IPS-20b (cell line): ENCODE measurements at regions not wholly inside any gene's neighbourhood (a gene's known extent, or its start where the extent isn't known, plus 50 kb on each side); places are given as distances from the start of the nearest gene placed in this dataset.

Source experiments
- H3K27ac ChIP-seq: one replicate; pipeline ENCODE4 v1.5.1; 2013; ENCODE audit warnings: low read length
- H3K27me3 ChIP-seq: 2 replicates; pipeline ENCODE4 v1.6.1; 2013; ENCODE audit warnings: mild to moderate bottlenecking, low read length, inconsistent platforms; ENCODE audit not compliant: insufficient read depth
- H3K36me3 ChIP-seq: 2 replicates; pipeline ENCODE4 v1.6.1; 2013; ENCODE audit warnings: low read depth, mild to moderate bottlenecking, inconsistent platforms, low read length, moderate library complexity; ENCODE audit not compliant: insufficient read depth
- H3K4me1 ChIP-seq: 2 replicates; pipeline ENCODE4 v1.6.1; 2013; ENCODE audit warnings: mild to moderate bottlenecking, control low read depth, inconsistent platforms, low read length, moderate library complexity; ENCODE audit not compliant: insufficient read depth
- H3K4me3 ChIP-seq: 2 replicates; pipeline ENCODE4 v1.5.1; 2013; ENCODE audit warnings: mild to moderate bottlenecking, low read length, inconsistent platforms
- H3K9ac ChIP-seq: 2 replicates; pipeline ENCODE4 v1.6.1; 2013; ENCODE audit warnings: low read depth, mild to moderate bottlenecking, inconsistent platforms, low read length, moderate library complexity
- H3K9me3 ChIP-seq: 2 replicates; pipeline ENCODE4 v1.6.1; 2013; ENCODE audit warnings: mild to moderate bottlenecking, low read depth, low read length, inconsistent platforms; ENCODE audit not compliant: insufficient read depth

DNA sequence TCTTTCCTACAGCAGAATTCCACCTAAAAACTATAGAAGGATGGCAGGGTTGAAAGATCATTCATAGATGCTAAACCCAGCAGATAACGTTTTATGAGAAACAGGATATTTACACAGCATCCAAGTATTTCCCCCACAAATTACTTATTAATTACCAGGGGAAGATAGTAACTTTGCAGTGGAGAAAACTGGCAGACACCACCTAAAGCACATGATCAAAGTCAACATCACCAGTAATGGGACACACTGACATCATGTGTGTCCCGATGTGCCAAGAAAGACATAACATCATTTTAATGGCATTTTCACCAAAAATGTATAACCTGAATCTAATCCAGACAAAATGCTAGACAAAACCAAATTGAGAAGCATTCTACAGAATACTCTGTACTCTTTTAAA lies 220.4 kb upstream of the THBS1 start:
- H3K9me3 ChIP-seq: no peaks in the 10 kb centered on the region
- H3K36me3 ChIP-seq: no peaks in the 10 kb centered on the region
- no peak overlapping the region for H3K4me3 ChIP-seq
- H3K27me3 ChIP-seq: no peaks in the 10 kb centered on the region
- no peaks in the 10 kb centered on the region for H3K4me1 ChIP-seq
- no peak overlapping the region for H3K9ac ChIP-seq
- H3K27ac ChIP-seq: no peak overlapping the region

DNA sequence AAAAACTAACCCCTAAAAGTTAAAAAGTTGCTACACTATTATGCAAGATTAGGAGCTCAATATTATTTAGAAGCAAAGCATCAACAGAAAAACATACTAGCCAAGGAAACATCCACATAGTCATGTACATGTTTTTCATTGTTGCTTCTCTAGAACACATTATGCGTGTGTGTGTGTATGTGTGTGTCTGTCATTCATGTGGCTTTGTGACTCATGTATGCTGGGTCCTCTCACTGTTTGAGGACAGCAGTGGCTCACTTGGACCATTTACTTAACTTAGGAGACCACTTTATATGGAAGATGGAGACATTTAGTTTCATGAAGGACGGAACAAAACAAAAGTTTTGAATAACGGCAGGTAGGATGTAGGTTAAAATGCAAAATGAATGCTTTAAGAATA lies 219.4 kb upstream of the THBS1 start:
- H3K27ac ChIP-seq: no peak overlapping the region
- no peaks in the 10 kb centered on the region for H3K9me3 ChIP-seq
- no peaks in the 10 kb centered on the region for H3K27me3 ChIP-seq
- no peaks in the 10 kb centered on the region for H3K4me1 ChIP-seq
- H3K4me3 ChIP-seq: no peak overlapping the region
- no peaks in the 10 kb centered on the region for H3K36me3 ChIP-seq
- no peak overlapping the region for H3K9ac ChIP-seq

DNA sequence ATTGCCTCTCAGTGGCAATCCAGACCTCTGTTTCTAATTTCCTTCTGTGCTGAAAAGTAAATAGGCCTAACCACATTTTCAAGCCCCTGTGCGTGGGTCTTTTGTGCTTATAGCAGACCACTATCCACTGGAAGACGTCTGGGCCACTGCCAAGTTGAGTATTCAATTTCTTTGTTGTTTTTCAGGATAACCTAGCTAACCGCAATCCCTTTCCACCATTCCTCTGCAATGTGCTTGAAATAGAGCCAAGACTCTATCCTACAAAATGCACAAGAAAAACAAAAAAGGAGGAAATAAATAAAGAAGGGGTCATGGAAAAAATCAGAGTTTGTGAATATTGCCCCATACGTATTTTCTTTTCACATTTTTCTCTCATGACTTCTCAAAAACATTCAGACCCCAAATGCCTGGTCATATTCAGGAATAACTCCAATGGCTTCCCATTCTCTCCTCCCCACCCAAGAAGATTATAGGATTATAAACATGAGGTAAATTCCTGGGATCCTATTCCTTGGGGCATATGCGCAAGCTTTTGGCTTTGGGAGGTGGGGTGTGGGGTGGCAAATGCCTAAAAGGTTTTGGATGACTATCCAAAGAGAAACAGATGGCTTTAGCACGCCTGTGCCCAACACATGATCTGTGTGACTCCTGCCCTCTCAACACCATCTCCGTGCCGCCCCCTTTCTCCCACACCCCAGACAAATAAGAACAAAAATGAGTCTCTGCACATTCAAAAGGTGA lies 217.9 kb upstream of the THBS1 start:
- no peak overlapping the region for H3K9ac ChIP-seq
- no peaks in the 10 kb centered on the region for H3K4me1 ChIP-seq

DNA sequence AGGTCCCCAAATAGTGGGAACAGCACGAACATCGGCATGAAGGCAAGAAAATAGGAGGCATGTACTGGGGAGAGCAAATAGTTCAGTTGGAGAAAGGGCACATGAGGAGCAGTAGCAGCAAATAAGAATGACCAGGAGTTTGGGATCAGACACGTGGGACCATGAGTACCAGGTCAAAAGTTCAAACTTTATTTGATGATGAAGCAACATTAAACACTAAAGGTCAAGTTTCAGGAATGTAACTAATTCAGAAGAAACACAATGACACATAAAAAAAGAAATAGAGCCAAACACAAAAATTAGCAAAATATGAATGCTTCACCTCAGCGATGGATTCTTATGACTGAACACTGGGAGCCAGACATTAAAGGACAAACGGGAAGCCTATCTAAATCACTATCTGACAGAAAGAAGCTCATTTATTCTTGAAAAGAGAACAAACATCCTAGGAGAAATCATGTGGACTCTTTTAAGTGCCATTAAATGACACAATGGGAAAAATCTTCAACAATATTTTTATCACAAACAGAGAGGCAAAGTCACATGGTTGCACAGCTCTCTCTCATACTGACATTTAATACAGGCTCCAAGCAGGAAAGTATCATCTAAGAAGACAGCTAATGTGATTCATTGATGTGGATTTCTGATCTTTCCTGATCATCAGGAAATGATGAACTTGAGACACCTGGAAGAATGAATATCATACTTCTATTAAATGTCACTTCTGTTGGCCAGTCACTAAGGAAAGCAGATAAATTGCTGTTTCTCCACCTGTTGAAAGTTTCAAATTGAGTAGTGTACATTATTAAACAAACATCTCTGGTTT lies 216.9 kb upstream of the THBS1 start:
- H3K4me1 ChIP-seq: no peaks in the 10 kb centered on the region
- no peaks in the 10 kb centered on the region for H3K27me3 ChIP-seq
- H3K9me3 ChIP-seq: no peaks in the 10 kb centered on the region
- H3K36me3 ChIP-seq: no peaks in the 10 kb centered on the region
- H3K27ac ChIP-seq: no peak overlapping the region
- H3K9ac ChIP-seq: no peak overlapping the region
- no peak overlapping the region for H3K4me3 ChIP-seq

More for the DNA sequence above, 217.9 kb upstream of the THBS1 start:
- Histone ChIP-seq H3K9me3 (no peaks in the 10 kb centered on the region), H3K27ac (no peak overlapping the region), H3K27me3 (no peaks in the 10 kb centered on the region), H3K4me3 (no peak overlapping the region), H3K36me3 (no peaks in the 10 kb centered on the region)

DNA sequence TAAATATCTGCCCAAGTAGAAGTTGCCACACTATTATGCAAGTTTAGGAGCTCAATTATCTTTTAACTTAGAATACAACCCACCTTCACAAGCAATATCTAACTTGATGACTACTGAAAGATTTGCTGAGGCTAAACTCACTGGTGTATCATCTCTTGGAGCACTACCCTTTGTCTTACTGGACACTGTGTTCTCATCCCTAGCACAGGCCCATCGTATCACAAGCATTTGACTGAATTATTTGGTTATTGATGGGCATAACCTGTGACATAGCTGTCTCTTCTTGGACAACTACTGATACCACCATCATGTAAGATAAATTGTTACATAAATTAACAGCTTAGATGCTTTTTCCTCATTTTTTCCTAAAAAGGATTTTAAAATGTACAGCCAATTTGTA lies 216.2 kb upstream of the THBS1 start:
- Histone ChIP-seq H3K9me3 (no peaks in the 10 kb centered on the region), H3K27ac (no peak overlapping the region), H3K9ac (no peak overlapping the region), H3K4me3 (no peak overlapping the region), H3K36me3 (no peaks in the 10 kb centered on the region), H3K27me3 (no peaks in the 10 kb centered on the region), H3K4me1 (no peaks in the 10 kb centered on the region)

DNA sequence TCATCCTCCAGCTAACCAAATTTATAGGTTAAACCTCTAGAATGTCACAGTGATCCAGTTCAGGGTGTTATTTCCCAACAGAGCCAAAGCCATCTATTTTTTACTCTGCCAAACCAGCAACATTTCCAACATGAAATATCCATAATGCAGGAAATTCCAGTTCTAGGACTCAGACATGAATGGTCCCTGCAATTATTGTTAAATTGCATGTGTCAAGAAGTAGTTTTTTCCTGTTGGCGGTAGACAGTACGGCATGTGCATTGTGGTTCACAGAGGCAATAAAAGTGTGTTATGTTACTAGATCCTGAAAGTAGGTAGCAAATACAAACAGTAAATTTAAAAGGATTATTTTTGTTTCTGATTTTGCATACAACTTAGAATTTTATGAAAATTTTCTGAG lies 215.7 kb upstream of the THBS1 start:
- H3K9me3 ChIP-seq: no peaks in the 10 kb centered on the region
- H3K36me3 ChIP-seq: no peaks in the 10 kb centered on the region
- no peak overlapping the region for H3K4me3 ChIP-seq
- no peaks in the 10 kb centered on the region for H3K27me3 ChIP-seq
- H3K9ac ChIP-seq: no peak overlapping the region
- H3K27ac ChIP-seq: no peak overlapping the region
- H3K4me1 ChIP-seq: no peaks in the 10 kb centered on the region

DNA sequence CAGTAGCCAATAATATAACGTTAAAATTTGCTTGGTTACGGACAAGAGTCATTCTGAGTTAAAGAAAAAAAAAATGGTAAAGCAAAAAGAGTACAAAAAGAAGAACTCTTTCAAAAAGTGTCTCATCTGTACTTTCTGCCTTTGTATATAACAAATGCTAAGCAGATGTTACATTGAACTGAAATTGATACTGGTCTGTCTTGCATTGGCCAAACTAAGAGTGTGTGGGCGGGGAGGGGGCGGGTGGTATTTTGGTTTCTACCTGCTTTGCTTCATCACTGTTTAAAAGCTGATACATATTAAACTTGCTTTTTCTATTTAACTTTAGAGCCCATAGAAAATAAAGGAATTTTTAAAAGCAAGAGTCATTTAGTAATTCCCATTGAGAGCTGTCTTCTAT lies 215.0 kb upstream of the THBS1 start:
- Histone ChIP-seq H3K9me3 (0 out of 2 replicates have a peak, but pooled peaks cover under 1% of the 10 kb centered on the region), H3K9ac (no peak overlapping the region), H3K27me3 (no peaks in the 10 kb centered on the region), H3K4me1 (no peaks in the 10 kb centered on the region), H3K36me3 (no peaks in the 10 kb centered on the region), H3K4me3 (no peak overlapping the region), H3K27ac (no peak overlapping the region)

DNA sequence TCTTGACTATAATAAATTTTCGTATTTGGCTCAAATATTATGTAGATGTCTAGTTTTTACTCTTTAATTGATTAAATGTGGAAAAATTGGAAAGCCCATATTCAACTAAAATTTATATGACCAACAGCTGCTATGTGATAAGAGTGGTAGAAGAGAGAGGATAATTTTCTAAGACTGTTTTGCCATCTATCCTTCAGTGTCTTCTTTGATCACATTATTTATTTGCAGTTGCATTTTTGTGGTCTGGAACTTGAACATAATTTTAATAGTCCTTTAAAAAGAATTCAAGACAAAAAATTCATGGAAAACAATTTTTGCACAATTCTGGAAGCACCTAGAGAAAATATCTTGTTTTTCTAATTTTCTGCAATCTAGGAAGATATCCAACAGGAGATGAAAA lies 213.3 kb upstream of the THBS1 start:
- no peak overlapping the region for H3K4me3 ChIP-seq
- no peaks in the 10 kb centered on the region for H3K36me3 ChIP-seq
- no peaks in the 10 kb centered on the region for H3K27me3 ChIP-seq
- peaks cover 16% of the 10 kb centered on the region; the same call in 1 of the 2 replicates for H3K9me3 ChIP-seq
- H3K9ac ChIP-seq: no peak overlapping the region
- H3K4me1 ChIP-seq: no peaks in the 10 kb centered on the region
- no peak overlapping the region for H3K27ac ChIP-seq

DNA sequence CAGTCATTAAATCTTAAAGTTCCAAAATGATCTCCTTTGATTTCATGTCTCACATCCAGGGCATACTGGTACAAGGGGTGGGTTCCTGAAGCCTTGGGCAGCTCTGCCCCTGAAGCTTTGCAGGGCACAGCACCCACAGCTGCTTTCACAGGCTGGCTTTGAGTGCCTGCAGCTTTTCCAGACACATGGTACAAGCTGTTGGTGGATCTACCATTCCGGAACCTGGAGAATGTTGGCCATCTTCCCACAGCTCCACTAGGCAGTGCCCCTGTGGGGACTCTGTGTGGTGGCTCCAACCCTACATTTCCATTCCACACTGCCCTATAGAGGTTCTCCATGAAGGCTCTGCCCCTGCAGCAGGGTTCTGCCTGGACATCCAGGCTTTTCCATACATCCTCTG lies 211.1 kb upstream of the THBS1 start:
- Histone ChIP-seq H3K27ac (no peak overlapping the region), H3K4me1 (no peaks in the 10 kb centered on the region), H3K4me3 (no peak overlapping the region), H3K9ac (no peak overlapping the region), H3K36me3 (no peaks in the 10 kb centered on the region), H3K9me3 (peaks cover 16% of the 10 kb centered on the region; the same call in 1 of the 2 replicates), H3K27me3 (no peaks in the 10 kb centered on the region)

DNA sequence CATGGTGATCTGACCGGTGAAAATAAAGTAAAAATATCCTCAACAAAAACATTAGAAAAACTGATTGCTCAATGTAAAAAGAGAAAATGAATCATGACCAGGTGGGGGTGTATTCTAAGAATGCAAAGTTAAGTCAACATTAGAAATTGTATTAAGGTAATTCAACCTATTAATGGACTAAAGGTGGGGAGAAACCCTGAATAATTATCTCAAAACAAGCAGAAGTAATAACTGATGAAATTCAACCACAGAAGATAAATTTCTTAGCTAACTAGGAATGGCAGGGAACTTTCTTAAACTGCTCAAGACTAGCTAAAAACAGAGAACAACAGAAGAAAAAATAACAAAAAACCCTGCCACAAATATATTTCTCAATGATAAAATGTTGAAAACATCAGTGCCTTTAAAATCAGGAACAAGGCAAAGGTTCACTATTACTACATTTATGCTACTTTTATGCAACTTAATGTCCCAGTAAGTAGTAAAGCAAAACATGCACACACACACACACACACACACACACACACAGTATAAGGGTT lies 204.4 kb upstream of the THBS1 start:
- no peaks in the 10 kb centered on the region for H3K27me3 ChIP-seq
- H3K27ac ChIP-seq: no peak overlapping the region
- H3K9ac ChIP-seq: no peak overlapping the region
- H3K36me3 ChIP-seq: no peaks in the 10 kb centered on the region
- H3K9me3 ChIP-seq: peaks cover 10% of the 10 kb centered on the region; the same call in 1 of the 2 replicates
- no peak overlapping the region for H3K4me3 ChIP-seq
- H3K4me1 ChIP-seq: no peaks in the 10 kb centered on the region

DNA sequence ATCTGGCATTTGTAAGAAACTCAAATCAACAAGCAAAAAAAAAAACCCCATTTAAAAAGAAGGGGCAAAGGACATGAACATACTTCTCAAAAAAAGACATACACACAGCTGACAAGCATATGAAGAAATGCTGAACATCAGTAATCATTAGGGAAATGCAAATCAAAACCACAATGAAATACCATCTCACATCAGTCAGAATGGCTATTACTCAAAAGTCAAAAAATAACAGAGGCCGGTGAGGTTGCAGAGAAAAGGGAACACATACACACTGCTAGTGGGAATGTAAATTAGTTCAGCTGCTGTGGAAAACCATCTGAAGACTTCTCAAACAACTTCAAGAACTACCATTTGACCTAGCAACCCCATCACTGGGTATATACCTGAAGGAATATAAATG lies 199.4 kb upstream of the THBS1 start:
- no peaks in the 10 kb centered on the region for H3K4me1 ChIP-seq
- H3K9ac ChIP-seq: no peak overlapping the region
- no peaks in the 10 kb centered on the region for H3K27me3 ChIP-seq
- no peak overlapping the region for H3K4me3 ChIP-seq
- no peaks in the 10 kb centered on the region for H3K9me3 ChIP-seq
- H3K27ac ChIP-seq: no peak overlapping the region
- no peaks in the 10 kb centered on the region for H3K36me3 ChIP-seq

DNA sequence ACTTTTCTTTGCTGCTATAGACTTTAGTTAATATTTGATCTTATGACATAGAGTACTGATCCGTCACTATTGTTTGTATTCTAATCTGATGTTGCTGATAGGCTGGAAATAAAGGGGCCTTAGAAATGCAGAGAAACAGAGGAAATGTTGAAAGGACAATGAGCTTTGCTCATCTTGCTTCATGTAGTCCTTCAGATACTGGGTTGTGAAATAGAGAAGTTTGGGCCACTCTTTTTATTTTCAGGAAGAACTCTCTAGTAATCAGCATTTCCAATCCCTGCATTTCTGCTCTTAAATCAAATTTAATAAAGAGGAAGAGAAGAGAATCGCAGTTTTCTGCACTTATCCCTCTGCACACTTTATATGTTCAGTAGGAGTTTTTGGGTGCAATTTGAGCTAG lies 192.8 kb upstream of the THBS1 start:
- Histone ChIP-seq H3K27me3 (no peaks in the 10 kb centered on the region), H3K9ac (no peak overlapping the region), H3K27ac (no peak overlapping the region), H3K36me3 (no peaks in the 10 kb centered on the region), H3K9me3 (no peaks in the 10 kb centered on the region), H3K4me3 (no peak overlapping the region), H3K4me1 (no peaks in the 10 kb centered on the region)
